GM10266 (cell line): ENCODE measurements at regions not wholly inside any gene's neighbourhood (a gene's known extent, or its start where the extent isn't known, plus 50 kb on each side); places are given as distances from the start of the nearest gene placed in this dataset.

Source experiments
- DNase-seq: peaks from one replicate; pipeline ENCODE4 v3.0.0; 2012; ENCODE audit errors: extremely low spot score
- TF ChIP-seq, protein P1 (sequence below): IDR thresholded peaks from 2 replicates; pipeline ENCODE4 v1.5.1; 2012; ENCODE audit warnings: mild to moderate bottlenecking, low read depth; ENCODE audit not compliant: control insufficient read depth, insufficient read depth; ENCODE audit errors: missing control alignments

- TF ChIP-seq, protein P1, sequence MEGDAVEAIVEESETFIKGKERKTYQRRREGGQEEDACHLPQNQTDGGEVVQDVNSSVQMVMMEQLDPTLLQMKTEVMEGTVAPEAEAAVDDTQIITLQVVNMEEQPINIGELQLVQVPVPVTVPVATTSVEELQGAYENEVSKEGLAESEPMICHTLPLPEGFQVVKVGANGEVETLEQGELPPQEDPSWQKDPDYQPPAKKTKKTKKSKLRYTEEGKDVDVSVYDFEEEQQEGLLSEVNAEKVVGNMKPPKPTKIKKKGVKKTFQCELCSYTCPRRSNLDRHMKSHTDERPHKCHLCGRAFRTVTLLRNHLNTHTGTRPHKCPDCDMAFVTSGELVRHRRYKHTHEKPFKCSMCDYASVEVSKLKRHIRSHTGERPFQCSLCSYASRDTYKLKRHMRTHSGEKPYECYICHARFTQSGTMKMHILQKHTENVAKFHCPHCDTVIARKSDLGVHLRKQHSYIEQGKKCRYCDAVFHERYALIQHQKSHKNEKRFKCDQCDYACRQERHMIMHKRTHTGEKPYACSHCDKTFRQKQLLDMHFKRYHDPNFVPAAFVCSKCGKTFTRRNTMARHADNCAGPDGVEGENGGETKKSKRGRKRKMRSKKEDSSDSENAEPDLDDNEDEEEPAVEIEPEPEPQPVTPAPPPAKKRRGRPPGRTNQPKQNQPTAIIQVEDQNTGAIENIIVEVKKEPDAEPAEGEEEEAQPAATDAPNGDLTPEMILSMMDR = no peak
Measured at GRCh38 chr5:128870373-128870772, 94.9 kb upstream of the SLC27A6 start.

GRCh38 chr5:128870923-128871322, 94.4 kb upstream of the SLC27A6 start:
- DNase-seq = no peak
- TF ChIP-seq, protein P1 = no peak

More at GRCh38 chr5:128870373-128870772, 94.9 kb upstream of the SLC27A6 start:
- no peak for DNase-seq

DNA sequence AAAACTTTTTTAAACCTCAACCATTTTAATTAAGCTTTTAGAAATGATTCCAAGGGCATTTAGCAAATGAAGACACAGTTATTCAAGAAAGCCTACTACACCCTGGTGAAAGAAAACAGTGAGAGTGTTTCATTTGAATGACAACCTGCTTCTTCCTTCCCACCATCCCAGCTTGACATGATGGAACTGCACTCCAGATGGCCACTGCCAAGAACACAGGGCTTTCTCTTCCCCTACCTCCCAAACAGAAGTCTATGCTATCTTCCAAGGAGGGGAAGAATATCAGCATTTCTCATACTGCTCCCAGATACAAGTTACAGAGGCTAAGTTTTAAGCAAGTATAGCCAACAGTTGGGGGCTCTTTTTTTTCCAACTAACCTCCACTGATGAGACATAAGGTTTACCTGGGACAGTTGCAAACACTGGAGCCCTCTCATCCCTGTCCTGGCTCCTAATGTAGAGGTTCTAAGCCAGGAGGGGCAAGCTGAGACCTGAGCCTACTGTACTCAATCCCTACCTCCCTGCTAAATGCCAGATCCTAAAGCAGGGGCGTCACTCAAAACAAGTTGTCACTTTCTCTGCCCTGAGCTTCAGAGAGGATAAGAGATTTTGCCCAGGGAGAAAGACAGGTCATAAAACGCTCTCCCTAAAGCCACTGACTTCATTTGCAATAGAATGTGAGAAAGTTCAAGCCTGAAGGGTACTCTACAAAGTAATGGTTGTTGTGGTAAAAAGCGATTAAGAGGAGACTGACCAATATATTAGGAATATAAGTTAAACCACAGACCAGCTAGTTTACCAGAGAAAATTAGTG, 88.5 kb upstream of the SLC27A6 start:
- DNase-seq = no peak

GRCh38 chr5:128877476-128877875, 87.8 kb upstream of the SLC27A6 start:
- no peak for DNase-seq
- TF ChIP-seq, protein P1 = no peak

More for the DNA sequence above, 88.5 kb upstream of the SLC27A6 start:
- TF ChIP-seq, protein P1 = no peak

GRCh38 chr5:128881502-128882018, 83.7 kb upstream of the SLC27A6 start:
- TF ChIP-seq, protein P1 = no peak
- no peak for DNase-seq

DNA sequence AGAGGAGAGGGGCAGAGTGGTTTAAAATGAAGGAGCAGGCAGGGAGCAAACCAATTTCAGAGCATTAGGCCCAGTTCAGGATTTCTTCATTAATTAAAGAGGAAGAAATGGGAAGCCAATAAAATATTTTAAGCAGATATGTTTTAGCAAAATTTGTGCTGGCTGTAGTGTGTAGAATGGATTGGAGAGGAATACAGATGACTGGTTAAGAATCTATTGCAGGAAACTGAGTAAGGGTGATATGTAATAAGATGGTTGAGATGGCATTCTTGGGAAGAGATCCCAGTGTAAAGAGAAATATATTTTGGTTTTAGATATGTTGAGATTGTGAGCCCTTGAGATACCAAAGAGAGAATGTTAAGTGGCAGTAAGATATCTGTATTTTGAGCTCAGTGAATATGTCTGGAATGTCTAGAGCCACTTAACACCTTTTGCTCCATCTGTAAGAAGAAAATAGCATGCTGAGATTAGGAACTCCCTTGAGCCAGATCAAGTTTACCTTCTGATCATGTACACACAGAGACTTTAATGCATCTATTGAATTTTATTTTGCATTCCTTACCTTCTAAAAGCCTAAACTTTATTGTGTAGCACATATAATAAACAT, 79.5 kb upstream of the SLC27A6 start:
- no peak for DNase-seq
- TF ChIP-seq, protein P1 = no peak

GRCh38 chr5:128895122-128895521, 70.2 kb upstream of the SLC27A6 start:
- TF ChIP-seq, protein P1 = no peak

More at GRCh38 chr5:128895122-128895521, 70.2 kb upstream of the SLC27A6 start:
- DNase-seq = no peak
